ENCODE measurements at regions not wholly inside any gene's neighbourhood (a gene's known extent, or its start where the extent isn't known, plus 50 kb on each side); places are given as distances from the start of the nearest gene placed in this dataset.

DNA sequence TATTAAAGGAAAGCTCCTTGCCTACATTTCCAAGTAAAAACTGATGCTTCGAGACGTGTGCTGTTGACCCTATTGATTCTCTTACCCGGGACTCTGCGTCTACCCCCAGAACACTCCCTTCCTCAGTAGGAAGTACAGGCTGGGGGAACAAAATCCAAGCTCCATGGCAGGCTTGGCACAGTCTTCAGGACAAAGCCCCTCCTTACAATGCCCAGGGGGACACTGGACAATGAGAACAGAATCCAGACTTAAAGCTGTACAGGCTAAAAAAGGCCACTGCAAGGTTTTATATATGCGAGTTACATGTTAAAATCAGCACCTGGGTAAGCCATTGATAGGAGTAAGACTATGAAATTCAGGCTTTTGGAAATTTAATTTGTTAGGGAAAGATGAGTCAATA, 250.6 kb upstream of the DAPK1 start:
- H3K27me3 ChIP-seq (ENCODE audit: control insufficient read depth, insufficient read depth, low read length), result no peaks in the 10 kb centered on the region
- TF ChIP-seq, protein P1, sequence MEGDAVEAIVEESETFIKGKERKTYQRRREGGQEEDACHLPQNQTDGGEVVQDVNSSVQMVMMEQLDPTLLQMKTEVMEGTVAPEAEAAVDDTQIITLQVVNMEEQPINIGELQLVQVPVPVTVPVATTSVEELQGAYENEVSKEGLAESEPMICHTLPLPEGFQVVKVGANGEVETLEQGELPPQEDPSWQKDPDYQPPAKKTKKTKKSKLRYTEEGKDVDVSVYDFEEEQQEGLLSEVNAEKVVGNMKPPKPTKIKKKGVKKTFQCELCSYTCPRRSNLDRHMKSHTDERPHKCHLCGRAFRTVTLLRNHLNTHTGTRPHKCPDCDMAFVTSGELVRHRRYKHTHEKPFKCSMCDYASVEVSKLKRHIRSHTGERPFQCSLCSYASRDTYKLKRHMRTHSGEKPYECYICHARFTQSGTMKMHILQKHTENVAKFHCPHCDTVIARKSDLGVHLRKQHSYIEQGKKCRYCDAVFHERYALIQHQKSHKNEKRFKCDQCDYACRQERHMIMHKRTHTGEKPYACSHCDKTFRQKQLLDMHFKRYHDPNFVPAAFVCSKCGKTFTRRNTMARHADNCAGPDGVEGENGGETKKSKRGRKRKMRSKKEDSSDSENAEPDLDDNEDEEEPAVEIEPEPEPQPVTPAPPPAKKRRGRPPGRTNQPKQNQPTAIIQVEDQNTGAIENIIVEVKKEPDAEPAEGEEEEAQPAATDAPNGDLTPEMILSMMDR (IDR thresholded peaks at IDR 0.05), result no peak

DNA sequence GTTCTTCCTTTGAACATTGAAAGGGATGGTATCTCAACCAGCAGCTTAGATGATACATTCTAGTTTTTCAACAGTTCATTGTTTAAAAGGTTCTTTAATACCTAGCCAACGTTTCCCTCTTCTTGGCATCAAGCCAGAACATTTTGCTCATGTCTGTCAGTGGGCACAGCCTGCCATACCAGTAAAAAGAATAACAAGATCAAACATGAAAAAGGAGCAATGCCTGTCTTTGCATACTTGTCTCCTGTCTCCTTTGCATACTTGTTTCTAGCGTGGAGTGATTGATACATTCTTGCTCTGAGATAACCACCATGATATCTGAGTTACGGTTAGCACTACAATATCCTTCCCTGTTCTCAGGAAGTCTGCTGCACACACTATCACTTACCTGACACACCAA, 248.6 kb upstream of the DAPK1 start:
- no peaks in the 10 kb centered on the region for H3K27me3 ChIP-seq (ENCODE audit: control insufficient read depth, insufficient read depth, low read length)
- H3K36me3 ChIP-seq (ENCODE audit: control insufficient read depth, insufficient read depth, low read length), result no peaks in the 10 kb centered on the region
- no peak overlapping the region for H2AFZ ChIP-seq
- TF ChIP-seq, protein P1 (IDR thresholded peaks at IDR 0.05), result no peak
- no peaks in the 10 kb centered on the region for H3K79me2 ChIP-seq
- H3K9ac ChIP-seq, result no peak overlapping the region
- no peak overlapping the region for H3K27ac ChIP-seq
- no peak overlapping the region for H3K4me3 ChIP-seq (ENCODE audit: low read depth, low read length)
- no peaks in the 10 kb centered on the region for H3K4me1 ChIP-seq
- H3K4me2 ChIP-seq (ENCODE audit: low read length), result no peak overlapping the region
- H3K9me3 ChIP-seq (ENCODE audit: control insufficient read depth, low read length), result no peaks in the 10 kb centered on the region

More for the DNA sequence above, 250.6 kb upstream of the DAPK1 start:
- no peak overlapping the region for H2AFZ ChIP-seq
- H3K4me1 ChIP-seq, result no peaks in the 10 kb centered on the region
- no peaks in the 10 kb centered on the region for H3K79me2 ChIP-seq
- no peak overlapping the region for H3K4me3 ChIP-seq (ENCODE audit: low read depth, low read length)
- H3K9ac ChIP-seq, result no peak overlapping the region
- H3K36me3 ChIP-seq (ENCODE audit: control insufficient read depth, insufficient read depth, low read length), result no peaks in the 10 kb centered on the region
- H3K9me3 ChIP-seq (ENCODE audit: control insufficient read depth, low read length), result no peaks in the 10 kb centered on the region
- H3K4me2 ChIP-seq (ENCODE audit: low read length), result no peak overlapping the region
- no peak overlapping the region for H3K27ac ChIP-seq

DNA sequence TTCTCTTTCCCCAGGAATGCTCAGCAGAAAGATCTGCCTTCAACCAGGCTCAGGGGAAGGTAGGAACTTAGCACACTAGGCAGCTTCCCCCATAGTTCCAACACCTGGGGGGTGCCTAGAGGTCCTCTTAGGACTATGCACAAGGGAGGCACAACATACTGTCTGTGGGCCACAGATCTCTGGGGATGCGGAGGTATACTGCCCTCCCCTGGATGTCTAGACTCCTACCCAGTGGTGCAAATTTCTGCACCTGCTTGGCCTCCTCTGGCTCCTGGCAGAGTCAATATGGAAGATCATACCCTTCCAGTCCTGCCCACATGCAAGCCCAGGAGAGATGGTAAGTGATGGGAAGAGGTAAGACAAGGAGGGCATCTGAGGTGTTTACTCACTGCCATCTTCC, 247.5 kb upstream of the DAPK1 start:
- H3K4me2 ChIP-seq (ENCODE audit: low read length), result no peak overlapping the region

DNA sequence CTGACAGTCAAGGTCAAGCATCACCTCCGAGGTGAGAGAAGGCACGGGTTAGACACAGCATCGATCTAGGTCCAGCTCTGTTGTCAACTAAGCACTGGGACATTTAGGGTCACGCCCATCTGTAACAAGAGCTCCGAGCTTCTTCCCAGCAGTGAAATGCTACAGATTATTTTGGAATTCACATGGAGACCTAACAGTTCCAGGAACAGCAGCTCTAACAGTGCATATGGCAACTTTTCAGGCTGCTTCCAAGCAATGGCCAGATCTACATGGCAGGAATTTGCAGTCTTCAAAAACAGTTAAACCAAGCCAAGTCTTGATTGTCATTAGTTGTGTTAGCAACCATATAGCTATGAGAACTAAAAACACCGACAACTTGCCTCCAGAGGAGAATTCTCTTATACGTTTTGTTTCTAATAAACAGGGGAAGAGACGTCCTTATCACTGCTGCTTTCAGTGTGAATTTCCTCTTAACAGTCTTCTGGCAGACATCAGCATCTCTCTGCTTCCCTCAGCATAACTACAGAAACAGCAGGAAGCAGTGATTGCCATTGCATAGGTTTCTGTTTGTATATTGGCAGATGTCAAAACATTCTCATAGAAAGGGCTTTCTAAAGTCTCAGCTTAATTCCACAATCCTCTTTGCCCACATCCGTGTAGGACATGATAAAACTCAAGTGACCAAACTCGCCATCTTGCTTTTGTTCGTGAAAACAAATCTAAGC, 242.1 kb upstream of the DAPK1 start:
- H3K4me2 ChIP-seq (ENCODE audit: low read length), result no peak overlapping the region
- H3K79me2 ChIP-seq, result no peaks in the 10 kb centered on the region
- H3K27ac ChIP-seq, result no peak overlapping the region

More for the DNA sequence above, 247.5 kb upstream of the DAPK1 start:
- H3K4me3 ChIP-seq (ENCODE audit: low read depth, low read length), result no peak overlapping the region
- no peaks in the 10 kb centered on the region for H3K9me3 ChIP-seq (ENCODE audit: control insufficient read depth, low read length)
- H3K36me3 ChIP-seq (ENCODE audit: control insufficient read depth, insufficient read depth, low read length), result no peaks in the 10 kb centered on the region
- no peaks in the 10 kb centered on the region for H3K27me3 ChIP-seq (ENCODE audit: control insufficient read depth, insufficient read depth, low read length)
- H3K9ac ChIP-seq, result no peak overlapping the region
- H3K79me2 ChIP-seq, result no peaks in the 10 kb centered on the region
- no peak overlapping the region for H3K27ac ChIP-seq
- TF ChIP-seq, protein P1 (IDR thresholded peaks at IDR 0.05), result no peak
- no peak overlapping the region for H2AFZ ChIP-seq
- no peaks in the 10 kb centered on the region for H3K4me1 ChIP-seq

More for the DNA sequence above, 242.1 kb upstream of the DAPK1 start:
- Histone ChIP-seq H3K36me3 (ENCODE audit: control insufficient read depth, insufficient read depth, low read length) (no peaks in the 10 kb centered on the region), H3K27me3 (ENCODE audit: control insufficient read depth, insufficient read depth, low read length) (no peaks in the 10 kb centered on the region), H2AFZ (no peak overlapping the region), H3K4me1 (no peaks in the 10 kb centered on the region), H3K4me3 (ENCODE audit: low read depth, low read length) (no peak overlapping the region), H3K9me3 (ENCODE audit: control insufficient read depth, low read length) (no peaks in the 10 kb centered on the region), H3K9ac (no peak overlapping the region)
- TF ChIP-seq, protein P1 (IDR thresholded peaks at IDR 0.05), result no peak
